GM12873 (cell line): ENCODE measurements at regions not wholly inside any gene's neighbourhood (a gene's known extent, or its start where the extent isn't known, plus 50 kb on each side); places are given as distances from the start of the nearest gene placed in this dataset.

Experiments
- TF ChIP-seq, protein P1 (sequence below): IDR thresholded peaks from 2 replicates; pipeline ENCODE4 v1.5.1; 2012; ENCODE audit warnings: low read depth, mild to moderate bottlenecking, moderate library complexity, low read length, control low read depth; ENCODE audit not compliant: insufficient read depth; ENCODE audit errors: missing control alignments

DNA sequence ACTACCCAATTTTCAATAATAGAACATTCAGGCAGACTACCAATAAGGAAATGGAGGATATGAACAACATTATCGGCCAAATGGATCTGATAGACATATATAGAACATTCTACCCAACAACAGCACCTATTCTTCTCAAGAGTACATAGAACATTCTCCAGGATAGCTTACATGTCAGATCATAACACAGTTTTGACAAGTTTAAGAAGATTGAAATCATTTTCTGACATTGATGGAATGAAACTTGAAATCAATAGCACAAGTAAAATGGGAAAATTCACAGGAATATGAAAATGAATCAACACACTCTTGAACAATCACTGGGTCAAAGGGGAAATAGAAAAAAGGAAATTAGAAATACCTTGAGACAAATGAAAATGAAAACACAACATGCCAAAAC is 94.6 kb upstream of the MEGF10 start:
- TF ChIP-seq, protein P1, sequence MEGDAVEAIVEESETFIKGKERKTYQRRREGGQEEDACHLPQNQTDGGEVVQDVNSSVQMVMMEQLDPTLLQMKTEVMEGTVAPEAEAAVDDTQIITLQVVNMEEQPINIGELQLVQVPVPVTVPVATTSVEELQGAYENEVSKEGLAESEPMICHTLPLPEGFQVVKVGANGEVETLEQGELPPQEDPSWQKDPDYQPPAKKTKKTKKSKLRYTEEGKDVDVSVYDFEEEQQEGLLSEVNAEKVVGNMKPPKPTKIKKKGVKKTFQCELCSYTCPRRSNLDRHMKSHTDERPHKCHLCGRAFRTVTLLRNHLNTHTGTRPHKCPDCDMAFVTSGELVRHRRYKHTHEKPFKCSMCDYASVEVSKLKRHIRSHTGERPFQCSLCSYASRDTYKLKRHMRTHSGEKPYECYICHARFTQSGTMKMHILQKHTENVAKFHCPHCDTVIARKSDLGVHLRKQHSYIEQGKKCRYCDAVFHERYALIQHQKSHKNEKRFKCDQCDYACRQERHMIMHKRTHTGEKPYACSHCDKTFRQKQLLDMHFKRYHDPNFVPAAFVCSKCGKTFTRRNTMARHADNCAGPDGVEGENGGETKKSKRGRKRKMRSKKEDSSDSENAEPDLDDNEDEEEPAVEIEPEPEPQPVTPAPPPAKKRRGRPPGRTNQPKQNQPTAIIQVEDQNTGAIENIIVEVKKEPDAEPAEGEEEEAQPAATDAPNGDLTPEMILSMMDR: no peak

DNA sequence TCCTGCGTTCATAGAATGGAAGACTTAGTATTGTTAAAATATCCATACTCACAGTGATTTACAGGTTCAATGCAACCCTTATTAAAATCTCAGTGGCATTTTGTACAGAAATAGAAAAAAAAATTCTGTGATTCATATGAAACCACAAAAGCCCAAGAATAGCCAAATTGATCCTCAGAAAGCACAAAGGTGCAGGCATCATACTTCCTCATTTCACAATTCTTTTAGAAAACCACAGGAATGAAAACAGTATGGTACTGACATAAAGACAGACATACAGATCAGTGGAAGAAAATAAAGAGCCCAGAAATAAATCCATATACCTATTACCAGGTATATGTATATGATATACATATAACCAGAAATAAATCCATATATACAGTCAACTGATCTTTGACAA is 86.8 kb upstream of the MEGF10 start:
- TF ChIP-seq, protein P1: no peak

DNA sequence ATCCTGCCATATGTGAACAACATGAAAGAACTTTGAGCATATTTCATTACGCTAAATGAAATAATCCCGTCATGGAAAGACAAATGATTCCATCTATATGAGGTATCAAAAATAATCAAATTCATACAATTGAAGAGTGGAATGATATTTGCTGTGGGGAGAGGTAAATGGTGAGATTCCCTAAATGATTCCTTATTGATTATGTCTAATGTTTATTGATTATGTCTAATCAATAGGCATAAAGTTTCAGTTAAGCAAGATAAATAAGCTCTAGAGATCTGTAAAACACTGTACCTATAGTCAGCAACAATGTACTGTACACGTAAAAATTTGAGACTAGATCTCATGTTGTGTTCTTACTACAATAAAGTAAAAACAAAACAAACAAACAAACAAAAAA is 85.4 kb upstream of the MEGF10 start:
- TF ChIP-seq, protein P1: no peak

DNA sequence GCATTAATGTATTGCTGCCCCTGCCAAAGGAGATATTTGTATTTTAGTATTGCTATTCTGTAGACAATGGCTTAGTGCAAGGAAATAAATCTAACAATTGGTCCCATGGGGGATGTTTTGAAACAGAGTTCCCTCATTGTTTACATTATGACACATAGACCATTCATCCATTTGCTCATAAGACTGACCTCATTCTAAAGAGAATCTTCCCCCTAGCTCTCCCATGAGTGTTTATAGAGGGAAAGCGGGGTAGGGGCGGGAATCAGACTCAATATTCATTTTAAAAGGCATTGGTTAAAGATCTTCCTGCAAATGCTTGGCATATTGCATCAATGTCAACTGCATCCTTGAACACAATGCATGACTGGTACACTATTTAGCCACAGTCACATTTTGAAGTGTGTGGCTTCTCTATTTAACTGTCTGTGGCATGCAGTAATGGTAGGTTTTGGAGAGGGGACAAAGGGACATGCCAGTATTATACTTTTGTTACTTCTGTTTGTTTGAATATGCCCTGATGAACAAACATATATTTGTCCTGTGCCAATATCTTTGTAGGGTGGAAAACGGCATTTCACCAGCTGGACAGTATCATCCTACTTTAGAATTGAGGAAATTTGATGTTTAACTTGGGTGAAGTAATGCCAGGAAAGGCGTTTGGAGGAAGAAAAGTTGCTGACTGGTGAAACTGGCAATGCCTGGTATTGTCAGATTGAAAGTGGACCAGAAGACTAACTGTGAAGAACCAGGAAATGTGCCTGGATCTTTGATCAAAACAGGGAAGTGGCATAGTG is 84.1 kb upstream of the MEGF10 start:
- TF ChIP-seq, protein P1: no peak

DNA sequence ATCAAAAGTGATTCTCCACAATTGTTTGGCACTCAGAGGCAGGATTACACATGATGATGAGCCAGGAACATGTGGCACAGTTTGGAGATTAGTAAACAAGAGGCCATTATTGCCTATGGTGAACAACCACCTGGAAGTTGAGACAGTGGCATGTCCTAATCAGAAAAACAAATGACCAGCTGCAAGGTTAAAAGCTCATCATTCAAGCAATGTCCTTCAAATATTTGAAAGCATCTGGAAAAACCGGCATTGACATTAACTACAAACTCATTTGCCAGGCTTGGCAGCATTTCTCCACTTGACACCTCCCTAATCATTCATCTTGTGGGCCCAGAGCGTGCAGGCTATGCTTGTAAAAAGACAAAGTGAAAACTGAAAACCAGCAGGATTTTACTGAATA is 80.6 kb upstream of the MEGF10 start:
- TF ChIP-seq, protein P1: no peak

DNA sequence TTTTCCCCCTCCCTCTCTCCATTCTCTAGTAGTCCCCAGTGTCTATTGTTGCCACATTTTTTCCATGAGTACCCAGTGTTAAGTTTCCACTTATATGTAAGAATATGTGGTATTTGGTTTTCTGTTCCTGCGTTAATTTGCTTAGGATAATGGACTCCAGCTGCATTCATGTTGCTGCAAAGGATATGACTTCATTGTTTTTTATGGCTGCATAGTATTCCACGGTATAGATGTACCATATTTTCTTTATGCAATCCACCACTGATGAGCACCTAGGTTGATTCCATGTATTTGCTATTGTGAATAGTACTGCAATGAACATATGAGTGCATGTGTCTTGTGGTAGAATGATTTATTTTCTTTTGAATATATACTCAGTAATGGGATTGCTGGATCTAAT is 77.4 kb upstream of the MEGF10 start:
- TF ChIP-seq, protein P1: no peak

DNA sequence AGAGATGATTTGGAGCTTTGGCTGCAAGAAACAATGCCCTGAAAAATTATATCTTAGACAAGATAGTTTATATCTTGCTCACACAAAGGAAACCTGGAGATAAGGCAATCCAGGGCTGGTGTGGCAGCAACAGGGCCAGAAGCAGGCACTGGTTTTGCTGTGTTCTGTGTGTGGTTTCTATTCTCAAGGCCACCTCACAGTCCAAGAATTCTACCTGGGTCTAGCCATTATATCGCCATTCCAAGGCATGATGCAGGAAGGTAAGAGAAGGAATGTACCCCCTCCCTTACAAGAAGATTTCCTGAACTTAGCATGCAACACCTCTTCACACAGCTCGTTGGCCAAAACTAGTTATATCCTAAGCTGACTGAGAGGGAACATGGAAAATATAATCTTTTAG is 74.5 kb upstream of the MEGF10 start:
- TF ChIP-seq, protein P1: no peak
